Choroid plexus epithelial cell (primary cell): ENCODE measurements at regions not wholly inside any gene's neighbourhood (a gene's known extent, or its start where the extent isn't known, plus 50 kb on each side); places are given as distances from the start of the nearest gene placed in this dataset.

ENCODE experiments used
- DNase-seq: peaks from one replicate; pipeline ENCODE4 v3.0.0-alpha.2; 2010; ENCODE audit warnings: low read depth
- H3K4me3 ChIP-seq: 2 replicates; pipeline ENCODE4 v1.5.1; 2011; ENCODE audit warnings: low read depth, mild to moderate bottlenecking, control low read depth, low read length, moderate library complexity
- TF ChIP-seq, protein P1 (sequence below): conservative IDR thresholded peaks from 2 replicates; pipeline ENCODE4 v1.5.1; 2011; ENCODE audit warnings: low read depth, mild to moderate bottlenecking, control low read depth, inconsistent platforms, low read length, moderate library complexity

DNA sequence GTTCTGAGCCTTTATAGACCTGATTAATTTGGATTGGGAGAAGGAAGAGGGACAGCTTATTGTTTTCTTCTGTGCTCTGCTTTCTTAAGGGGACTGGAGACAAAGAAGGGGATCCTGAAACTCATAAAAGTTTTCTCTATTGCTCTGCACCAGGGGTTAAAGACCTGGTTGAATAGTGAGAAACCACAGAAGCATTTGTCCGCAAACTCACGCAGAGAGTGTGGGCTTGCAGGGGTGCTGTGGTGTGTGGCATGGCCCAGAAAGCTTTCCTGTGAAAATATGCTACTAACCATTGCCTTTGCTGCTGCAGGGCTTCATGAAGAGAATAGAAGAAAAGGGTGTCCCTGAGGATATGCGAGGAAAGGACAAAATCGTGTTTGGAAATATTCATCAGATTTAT is 73.1 kb upstream of the UMPS start:
- DNase-seq, result peak; percentile 13
- TF ChIP-seq, protein P1, sequence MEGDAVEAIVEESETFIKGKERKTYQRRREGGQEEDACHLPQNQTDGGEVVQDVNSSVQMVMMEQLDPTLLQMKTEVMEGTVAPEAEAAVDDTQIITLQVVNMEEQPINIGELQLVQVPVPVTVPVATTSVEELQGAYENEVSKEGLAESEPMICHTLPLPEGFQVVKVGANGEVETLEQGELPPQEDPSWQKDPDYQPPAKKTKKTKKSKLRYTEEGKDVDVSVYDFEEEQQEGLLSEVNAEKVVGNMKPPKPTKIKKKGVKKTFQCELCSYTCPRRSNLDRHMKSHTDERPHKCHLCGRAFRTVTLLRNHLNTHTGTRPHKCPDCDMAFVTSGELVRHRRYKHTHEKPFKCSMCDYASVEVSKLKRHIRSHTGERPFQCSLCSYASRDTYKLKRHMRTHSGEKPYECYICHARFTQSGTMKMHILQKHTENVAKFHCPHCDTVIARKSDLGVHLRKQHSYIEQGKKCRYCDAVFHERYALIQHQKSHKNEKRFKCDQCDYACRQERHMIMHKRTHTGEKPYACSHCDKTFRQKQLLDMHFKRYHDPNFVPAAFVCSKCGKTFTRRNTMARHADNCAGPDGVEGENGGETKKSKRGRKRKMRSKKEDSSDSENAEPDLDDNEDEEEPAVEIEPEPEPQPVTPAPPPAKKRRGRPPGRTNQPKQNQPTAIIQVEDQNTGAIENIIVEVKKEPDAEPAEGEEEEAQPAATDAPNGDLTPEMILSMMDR, result no peak
- H3K4me3 ChIP-seq, result no peak overlapping the region

DNA sequence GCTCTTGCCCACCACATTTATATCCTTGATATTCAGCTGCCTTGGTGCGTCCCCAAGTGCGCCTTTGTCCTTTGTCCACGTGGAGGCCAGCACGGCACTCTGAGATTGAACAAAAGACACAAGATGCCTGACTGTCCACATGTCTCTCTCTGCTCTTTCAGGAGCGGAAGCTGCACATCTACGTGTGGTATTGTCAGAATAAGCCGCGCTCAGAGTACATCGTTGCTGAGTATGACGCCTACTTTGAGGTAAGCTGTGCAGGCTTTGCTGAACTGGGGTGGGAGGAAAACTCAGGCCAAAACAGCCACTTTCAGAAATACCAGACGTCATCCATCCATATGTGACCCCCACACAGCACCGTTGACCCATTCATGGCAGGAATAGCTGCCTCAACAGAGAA is 72.0 kb upstream of the UMPS start:
- no peak overlapping the region for H3K4me3 ChIP-seq
- TF ChIP-seq, protein P1, result no peak
- no peak for DNase-seq

DNA sequence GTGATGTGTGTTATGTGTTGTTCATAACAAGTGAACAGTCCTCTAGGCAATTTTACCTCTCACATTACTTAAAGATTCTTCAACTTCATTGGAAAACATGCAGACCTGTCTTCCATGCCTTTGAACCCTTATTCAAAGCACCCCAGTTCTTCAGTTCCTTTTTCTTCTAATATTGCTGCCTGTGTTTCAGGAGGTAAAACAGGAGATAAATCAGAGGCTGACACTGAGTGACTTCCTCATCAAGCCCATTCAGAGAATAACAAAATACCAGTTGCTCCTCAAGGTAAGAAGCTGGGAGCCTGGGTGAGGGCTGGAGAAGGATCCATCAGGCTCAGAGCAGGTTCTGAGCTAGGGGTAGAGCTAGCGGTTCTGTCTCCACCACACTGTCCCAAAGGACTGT is 71.1 kb upstream of the UMPS start:
- no peak for DNase-seq
- no peak overlapping the region for H3K4me3 ChIP-seq
- TF ChIP-seq, protein P1, result no peak

DNA sequence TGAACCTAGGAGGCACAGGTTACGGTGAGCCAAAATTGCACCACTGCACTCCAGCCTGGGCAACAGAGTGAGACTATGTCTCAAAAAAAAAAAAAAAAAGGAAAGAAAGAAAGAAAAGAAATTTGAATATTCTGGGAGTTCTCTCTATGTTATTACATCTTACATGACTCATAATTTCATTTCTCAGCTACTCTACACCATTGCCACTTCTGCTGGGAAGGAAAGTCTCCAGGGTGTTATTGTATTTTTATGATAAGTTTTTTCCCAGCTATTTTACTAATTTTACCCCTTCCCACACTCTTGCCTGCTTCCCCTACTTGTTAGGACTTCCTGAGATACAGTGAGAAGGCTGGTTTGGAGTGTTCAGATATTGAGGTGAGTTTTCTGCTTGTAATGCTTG is 69.7 kb upstream of the UMPS start:
- no peak overlapping the region for H3K4me3 ChIP-seq
- no peak for DNase-seq
- TF ChIP-seq, protein P1, result no peak

DNA sequence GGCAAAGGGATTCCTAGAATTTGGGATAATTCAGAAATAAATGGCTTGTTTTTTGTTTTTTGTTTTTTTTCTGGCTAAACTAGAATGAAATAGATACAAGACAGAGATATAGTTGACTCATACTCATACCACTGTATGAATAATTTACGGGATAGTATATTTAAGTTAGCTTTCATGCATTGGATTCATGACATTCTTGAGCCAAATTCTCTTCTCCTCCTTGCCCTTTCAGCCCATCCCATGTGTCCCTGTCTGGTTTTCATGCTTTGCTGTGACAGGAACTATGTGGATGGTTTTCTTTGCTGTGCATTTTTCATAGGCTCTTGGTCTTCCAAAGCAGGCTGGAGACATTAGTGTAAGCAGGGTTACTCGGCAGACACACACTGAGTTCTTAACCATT is 66.6 kb upstream of the UMPS start:
- TF ChIP-seq, protein P1, result no peak
- peak; percentile 25 for DNase-seq
- no peak overlapping the region for H3K4me3 ChIP-seq

DNA sequence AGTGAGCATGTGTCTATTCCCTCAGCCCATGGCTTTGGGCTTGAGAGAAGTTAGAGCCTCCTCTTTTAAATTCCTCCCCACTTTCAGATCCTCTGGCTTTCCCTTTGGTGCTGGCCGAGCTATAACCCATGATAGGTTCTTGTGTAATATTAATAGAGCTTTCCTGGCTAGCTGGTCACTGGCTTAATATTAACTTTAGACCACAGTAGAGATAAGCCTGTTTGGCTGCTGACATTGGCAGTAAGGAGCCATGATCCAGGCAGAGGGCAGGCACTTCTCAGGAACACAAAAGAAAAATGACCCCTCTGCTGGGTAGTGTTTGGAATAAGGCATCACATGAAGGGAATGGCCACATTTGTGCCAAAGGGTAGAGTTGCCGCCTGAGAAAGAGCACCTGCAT is 65.4 kb upstream of the UMPS start:
- no peak overlapping the region for H3K4me3 ChIP-seq
- TF ChIP-seq, protein P1, result no peak
- no peak for DNase-seq

DNA sequence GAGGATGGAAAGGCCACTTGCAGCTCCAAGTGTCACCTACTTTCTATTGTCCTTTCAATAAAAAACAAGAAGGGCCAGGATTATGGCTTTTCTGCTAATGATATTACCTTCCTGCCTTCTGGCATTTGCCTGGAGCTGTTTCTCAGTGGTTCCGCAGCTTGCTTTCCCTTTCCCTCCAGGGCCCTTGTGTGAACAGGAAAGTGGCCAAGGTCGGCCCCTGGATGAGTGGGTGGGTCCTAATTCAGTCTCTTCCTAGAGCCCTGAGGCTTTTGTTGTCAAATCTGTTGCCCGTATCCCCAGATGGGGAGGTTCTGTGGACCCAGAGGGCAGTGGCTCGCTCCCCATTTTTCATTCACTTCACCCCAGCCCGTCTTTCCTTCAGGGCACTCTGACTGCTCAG is 64.2 kb upstream of the UMPS start:
- no peak overlapping the region for H3K4me3 ChIP-seq
- no peak for DNase-seq
- TF ChIP-seq, protein P1, result no peak
